ENCODE measurements at regions not wholly inside any gene's neighbourhood (a gene's known extent, or its start where the extent isn't known, plus 50 kb on each side); places are given as distances from the start of the nearest gene placed in this dataset.

DNA sequence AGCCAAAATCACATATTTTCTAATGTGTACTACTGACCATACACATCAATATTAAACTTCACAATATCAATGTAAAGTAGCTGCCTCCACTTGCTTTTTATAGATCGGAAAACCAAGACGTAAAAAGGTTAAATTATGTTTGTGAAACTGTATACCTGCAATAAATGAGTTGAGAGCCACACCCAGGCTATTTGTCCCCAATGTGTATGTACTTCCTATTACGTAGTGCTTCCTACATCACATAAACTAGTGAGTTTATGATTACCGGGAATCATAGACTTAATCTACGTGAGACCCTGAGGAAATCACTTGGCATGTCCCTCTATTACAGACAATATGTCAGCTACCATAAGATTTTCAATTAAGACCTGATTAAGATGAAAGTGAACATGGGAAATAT is 903.4 kb downstream of the RAB28 start:
- H3K79me2 ChIP-seq (ENCODE audit: low read length) = no peaks in the 10 kb centered on the region
- H4K20me1 ChIP-seq (ENCODE audit: insufficient read depth, low read length) = no peaks in the 10 kb centered on the region
- no peaks in the 10 kb centered on the region for H3K27me3 ChIP-seq (replicated peaks; ENCODE audit: insufficient read depth, low read length)
- H3K27ac ChIP-seq (ENCODE audit: low read length) = no peak overlapping the region
- no peak overlapping the region for H2AFZ ChIP-seq (ENCODE audit: low read length)
- H3K9ac ChIP-seq (ENCODE audit: low read length) = no peak overlapping the region
- no peaks in the 10 kb centered on the region for H3K36me3 ChIP-seq (replicated peaks; ENCODE audit: insufficient read depth, low read length)
- H3K4me1 ChIP-seq (ENCODE audit: low read length) = no peaks in the 10 kb centered on the region
- H3K4me2 ChIP-seq (ENCODE audit: low read depth, low read length) = no peak overlapping the region
- H3F3A ChIP-seq (ENCODE audit: insufficient read depth, low read length) = no peaks in the 10 kb centered on the region
- DNase-seq = no peak
- no peaks in the 10 kb centered on the region for H3K9me3 ChIP-seq (replicated peaks; ENCODE audit: insufficient read depth, low read length)
- TF ChIP-seq, protein P1, sequence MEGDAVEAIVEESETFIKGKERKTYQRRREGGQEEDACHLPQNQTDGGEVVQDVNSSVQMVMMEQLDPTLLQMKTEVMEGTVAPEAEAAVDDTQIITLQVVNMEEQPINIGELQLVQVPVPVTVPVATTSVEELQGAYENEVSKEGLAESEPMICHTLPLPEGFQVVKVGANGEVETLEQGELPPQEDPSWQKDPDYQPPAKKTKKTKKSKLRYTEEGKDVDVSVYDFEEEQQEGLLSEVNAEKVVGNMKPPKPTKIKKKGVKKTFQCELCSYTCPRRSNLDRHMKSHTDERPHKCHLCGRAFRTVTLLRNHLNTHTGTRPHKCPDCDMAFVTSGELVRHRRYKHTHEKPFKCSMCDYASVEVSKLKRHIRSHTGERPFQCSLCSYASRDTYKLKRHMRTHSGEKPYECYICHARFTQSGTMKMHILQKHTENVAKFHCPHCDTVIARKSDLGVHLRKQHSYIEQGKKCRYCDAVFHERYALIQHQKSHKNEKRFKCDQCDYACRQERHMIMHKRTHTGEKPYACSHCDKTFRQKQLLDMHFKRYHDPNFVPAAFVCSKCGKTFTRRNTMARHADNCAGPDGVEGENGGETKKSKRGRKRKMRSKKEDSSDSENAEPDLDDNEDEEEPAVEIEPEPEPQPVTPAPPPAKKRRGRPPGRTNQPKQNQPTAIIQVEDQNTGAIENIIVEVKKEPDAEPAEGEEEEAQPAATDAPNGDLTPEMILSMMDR (IDR thresholded peaks at IDR 0.05; ENCODE audit: low read length) = no peak
- TF ChIP-seq EZH2phosphoT487 (IDR thresholded peaks at IDR 0.05; ENCODE audit: low read length) (no peak), EZH2 (optimal IDR thresholded peaks at IDR 0.05; ENCODE audit: low read depth, low read length) (no peak)
- H3K9me2 ChIP-seq (replicated peaks; ENCODE audit: insufficient read depth, low read length) = no peaks in the 10 kb centered on the region
- H3K4me3 ChIP-seq (ENCODE audit: low read length) = no peak overlapping the region

DNA sequence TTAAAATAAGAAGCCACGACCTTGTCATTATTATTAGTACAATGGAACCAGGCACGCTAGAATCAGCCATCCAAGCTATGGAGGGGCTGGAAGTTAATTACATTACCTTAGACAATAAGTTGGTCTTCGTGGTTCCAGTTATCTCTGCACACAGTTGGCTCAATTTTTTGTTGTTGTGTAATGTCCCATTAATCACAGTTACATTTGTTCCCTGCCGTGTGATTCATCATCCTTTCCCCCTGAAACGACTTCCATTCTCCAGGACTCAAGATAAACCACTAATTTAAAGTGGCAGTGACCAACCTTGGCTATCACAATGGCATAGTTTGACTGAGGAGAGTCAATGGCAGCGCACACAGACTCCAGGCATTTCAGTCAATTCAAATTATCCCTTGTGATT is 905.0 kb downstream of the RAB28 start:
- H3K4me2 ChIP-seq (ENCODE audit: low read depth, low read length) = no peak overlapping the region
- no peaks in the 10 kb centered on the region for H3K9me2 ChIP-seq (replicated peaks; ENCODE audit: insufficient read depth, low read length)
- no peaks in the 10 kb centered on the region for H3F3A ChIP-seq (ENCODE audit: insufficient read depth, low read length)
- H3K9me3 ChIP-seq (replicated peaks; ENCODE audit: insufficient read depth, low read length) = no peaks in the 10 kb centered on the region
- no peaks in the 10 kb centered on the region for H3K4me1 ChIP-seq (ENCODE audit: low read length)
- H3K9ac ChIP-seq (ENCODE audit: low read length) = no peak overlapping the region
- no peak overlapping the region for H3K27ac ChIP-seq (ENCODE audit: low read length)
- H3K36me3 ChIP-seq (replicated peaks; ENCODE audit: insufficient read depth, low read length) = no peaks in the 10 kb centered on the region
- no peak overlapping the region for H3K4me3 ChIP-seq (ENCODE audit: low read length)
- H3K27me3 ChIP-seq (replicated peaks; ENCODE audit: insufficient read depth, low read length) = no peaks in the 10 kb centered on the region
- no peak for DNase-seq
- no peak overlapping the region for H2AFZ ChIP-seq (ENCODE audit: low read length)
- TF ChIP-seq EZH2 (optimal IDR thresholded peaks at IDR 0.05; ENCODE audit: low read depth, low read length) = no peak
- no peak for TF ChIP-seq EZH2phosphoT487 (IDR thresholded peaks at IDR 0.05; ENCODE audit: low read length)
- TF ChIP-seq, protein P1 (IDR thresholded peaks at IDR 0.05; ENCODE audit: low read length) = no peak
- H4K20me1 ChIP-seq (ENCODE audit: insufficient read depth, low read length) = no peaks in the 10 kb centered on the region
- H3K79me2 ChIP-seq (ENCODE audit: low read length) = no peaks in the 10 kb centered on the region

DNA sequence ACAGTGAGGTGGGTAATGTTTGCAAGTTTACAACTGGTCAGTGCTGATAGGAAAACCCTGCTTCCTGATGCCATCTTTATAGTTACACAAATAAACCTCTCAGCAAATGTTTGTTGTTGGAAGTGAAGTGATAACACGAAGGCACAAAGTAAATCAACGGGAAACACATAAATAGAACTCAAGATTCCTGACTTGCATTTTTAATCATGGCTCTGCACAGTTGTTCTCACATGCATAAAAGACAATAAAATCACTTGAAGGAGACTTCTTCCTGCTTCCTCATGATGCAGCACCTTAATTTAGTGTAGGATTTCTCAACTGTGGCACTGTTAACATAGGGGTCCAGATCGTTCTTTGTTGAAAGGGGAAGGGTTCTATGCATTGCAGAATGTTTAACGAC is 907.7 kb downstream of the RAB28 start:
- no peaks in the 10 kb centered on the region for H3K4me1 ChIP-seq (ENCODE audit: low read length)
- TF ChIP-seq EZH2phosphoT487 (IDR thresholded peaks at IDR 0.05; ENCODE audit: low read length) (no peak), EZH2 (optimal IDR thresholded peaks at IDR 0.05; ENCODE audit: low read depth, low read length) (no peak)
- TF ChIP-seq, protein P1 (IDR thresholded peaks at IDR 0.05; ENCODE audit: low read length) = no peak
- DNase-seq = no peak
- H3F3A ChIP-seq (ENCODE audit: insufficient read depth, low read length) = no peaks in the 10 kb centered on the region
- no peaks in the 10 kb centered on the region for H3K9me3 ChIP-seq (replicated peaks; ENCODE audit: insufficient read depth, low read length)
- H3K79me2 ChIP-seq (ENCODE audit: low read length) = no peaks in the 10 kb centered on the region
- H3K9me2 ChIP-seq (replicated peaks; ENCODE audit: insufficient read depth, low read length) = no peaks in the 10 kb centered on the region
- H3K36me3 ChIP-seq (replicated peaks; ENCODE audit: insufficient read depth, low read length) = no peaks in the 10 kb centered on the region
- H2AFZ ChIP-seq (ENCODE audit: low read length) = no peak overlapping the region
- no peaks in the 10 kb centered on the region for H3K27me3 ChIP-seq (replicated peaks; ENCODE audit: insufficient read depth, low read length)
- H3K27ac ChIP-seq (ENCODE audit: low read length) = no peak overlapping the region
- H4K20me1 ChIP-seq (ENCODE audit: insufficient read depth, low read length) = no peaks in the 10 kb centered on the region
- no peak overlapping the region for H3K4me2 ChIP-seq (ENCODE audit: low read depth, low read length)
- H3K9ac ChIP-seq (ENCODE audit: low read length) = no peak overlapping the region
- H3K4me3 ChIP-seq (ENCODE audit: low read length) = no peak overlapping the region
